ENCODE measurements at regions not wholly inside any gene's neighbourhood (a gene's known extent, or its start where the extent isn't known, plus 50 kb on each side); places are given as distances from the start of the nearest gene placed in this dataset.

- WGBS, 2 donors, result 75 to 88% methylated on average over 11 of the region's 11 CpGs
- DNase-seq (ENCODE audit: low spot score in 2 of 2), result peak in 1 of 2 donors; percentile 75
- TF ChIP-seq POLR2A (IDR thresholded peaks at IDR 0.05) (no peak), CTCF (IDR thresholded peaks at IDR 0.05) (no peak)
- no peak overlapping the region for H3K4me3 ChIP-seq (ENCODE audit: low read depth, poor library complexity, severe bottlenecking)
- intact Hi-C loops (cut with DNase I; ENCODE audit: low total_unique reads), result no loop called here
Measured at GRCh38 chr12:12015073-12015685, 55.6 kb upstream of the BCL2L14 start.

- no peak overlapping the region for H3K4me3 ChIP-seq (ENCODE audit: low read depth, poor library complexity, severe bottlenecking)
- 51 to 65% methylated on average over 8 of the region's 8 CpGs for WGBS, 2 donors
- intact Hi-C loops (cut with DNase I; ENCODE audit: low total_unique reads), result no loop called here
- DNase-seq (ENCODE audit: low spot score in 2 of 2), result peak in 1 of 2 donors; percentile 32
- TF ChIP-seq POLR2A (IDR thresholded peaks at IDR 0.05) (no peak), CTCF (IDR thresholded peaks at IDR 0.05) (no peak)
Measured at GRCh38 chr12:12016284-12017100, 54.2 kb upstream of the BCL2L14 start.

GRCh38 chr12:12017135-12017581, 53.6 kb upstream of the BCL2L14 start:
- WGBS, 2 donors, result 50 to 68% methylated on average over 3 of the region's 3 CpGs
- intact Hi-C loops (cut with DNase I; ENCODE audit: low total_unique reads), result no loop called here
- H3K4me3 ChIP-seq (ENCODE audit: low read depth, poor library complexity, severe bottlenecking), result no peak overlapping the region
- DNase-seq (ENCODE audit: low spot score in 2 of 2), result peak in 1 of 2 donors; percentile 76
- TF ChIP-seq POLR2A (IDR thresholded peaks at IDR 0.05), result no peak
- no peak for TF ChIP-seq CTCF (IDR thresholded peaks at IDR 0.05)

GRCh38 chr12:12017798-12018197, 52.9 kb upstream of the BCL2L14 start:
- no peak for DNase-seq (ENCODE audit: low spot score in 2 of 2)
- intact Hi-C loops (cut with DNase I; ENCODE audit: low total_unique reads), result no loop called here
- no peak overlapping the region for H3K4me3 ChIP-seq (ENCODE audit: low read depth, poor library complexity, severe bottlenecking)
- TF ChIP-seq POLR2A (IDR thresholded peaks at IDR 0.05) (no peak), CTCF (IDR thresholded peaks at IDR 0.05) (no peak)
- WGBS, 2 donors, result 38 to 45% methylated on average over 4 of the region's 4 CpGs

- intact Hi-C loops (cut with DNase I; ENCODE audit: low total_unique reads), result no loop called here
- H3K4me3 ChIP-seq (ENCODE audit: low read depth, poor library complexity, severe bottlenecking), result no peak overlapping the region
- TF ChIP-seq POLR2A (IDR thresholded peaks at IDR 0.05), result no peak
- no peak for TF ChIP-seq CTCF (IDR thresholded peaks at IDR 0.05)
- 47 to 54% methylated on average over 8 of the region's 8 CpGs for WGBS, 2 donors
- peak in 1 of 2 donors; percentile 40 for DNase-seq (ENCODE audit: low spot score in 2 of 2)
Measured at GRCh38 chr12:12018454-12018853, 52.3 kb upstream of the BCL2L14 start.

Data from lower leg skin (tissue), 4 donors.